ENCODE measurements at regions not wholly inside any gene's neighbourhood (a gene's known extent, or its start where the extent isn't known, plus 50 kb on each side); places are given as distances from the start of the nearest gene placed in this dataset.

DNA sequence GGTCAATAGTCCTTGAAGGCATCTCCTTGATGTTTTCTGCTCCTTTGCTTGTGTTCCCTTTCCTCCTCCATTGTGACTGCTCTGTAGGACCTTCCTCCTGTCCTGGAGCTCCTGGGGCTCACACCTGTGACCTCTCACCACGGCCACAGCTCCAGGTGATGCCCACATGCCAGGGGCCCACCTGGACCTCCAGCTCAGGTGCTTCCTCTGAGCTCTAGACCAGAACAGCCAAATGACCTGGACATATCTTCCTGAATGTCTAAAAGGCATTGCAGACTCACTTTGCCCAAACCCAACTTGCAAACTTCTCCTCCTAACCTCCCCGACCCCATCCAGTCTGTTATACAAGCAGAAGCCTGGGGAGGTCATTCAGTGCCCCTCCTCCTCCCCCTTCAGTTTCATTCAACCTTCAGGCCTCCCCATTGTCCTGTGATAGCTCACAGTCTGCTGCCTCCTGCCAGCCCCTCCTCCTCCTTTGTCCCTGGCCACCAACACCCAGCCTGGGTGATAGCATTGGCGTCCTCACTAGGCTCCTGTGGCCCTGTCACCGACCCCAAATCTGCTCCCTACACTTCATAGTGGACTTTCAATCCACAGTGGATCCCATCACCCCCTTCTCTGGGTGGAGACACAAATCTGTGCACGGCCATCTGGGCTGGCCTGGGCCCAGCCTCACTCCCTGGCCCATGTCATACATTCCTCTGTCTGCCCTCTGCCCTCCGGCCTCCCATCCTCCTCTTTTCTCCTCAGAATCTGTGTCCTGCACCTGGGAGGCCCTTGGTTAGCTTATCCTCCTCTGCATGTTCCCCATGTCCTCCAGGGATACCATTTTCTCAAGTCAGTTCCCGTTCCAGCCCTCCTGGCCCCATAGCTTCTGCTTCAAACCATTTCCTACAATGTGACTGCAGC is 310.4 kb upstream of the HDAC4 start:
- Histone ChIP-seq H3K27me3 (ENCODE audit: insufficient read depth, low read length) (peaks cover 9% of the 10 kb centered on the region; the same call in 1 of the 2 replicates), H2AFZ (ENCODE audit: low read length) (no peak overlapping the region), H3K79me2 (ENCODE audit: insufficient read depth, low read length) (no peaks in the 10 kb centered on the region), H3K9ac (ENCODE audit: low read length) (no peak overlapping the region), H3K4me1 (ENCODE audit: insufficient read depth, low read length, severe bottlenecking) (no peaks in the 10 kb centered on the region), H3K9me3 (ENCODE audit: low read length) (no peaks in the 10 kb centered on the region), H3F3A (ENCODE audit: insufficient read depth, low read length) (no peaks in the 10 kb centered on the region), H3K9me2 (ENCODE audit: low read depth, low read length) (no peaks in the 10 kb centered on the region), H3K27ac (ENCODE audit: low read depth, low read length, poor library complexity, severe bottlenecking) (no peak overlapping the region), H3K4me3 (ENCODE audit: low read depth, low read length, poor library complexity, severe bottlenecking) (no peak overlapping the region), H3K4me2 (ENCODE audit: low read length) (no peak overlapping the region), H3K36me3 (ENCODE audit: insufficient read depth, low read length) (no peaks in the 10 kb centered on the region), H4K20me1 (ENCODE audit: insufficient read depth, low read length) (no peaks in the 10 kb centered on the region)
- TF ChIP-seq, protein P1, sequence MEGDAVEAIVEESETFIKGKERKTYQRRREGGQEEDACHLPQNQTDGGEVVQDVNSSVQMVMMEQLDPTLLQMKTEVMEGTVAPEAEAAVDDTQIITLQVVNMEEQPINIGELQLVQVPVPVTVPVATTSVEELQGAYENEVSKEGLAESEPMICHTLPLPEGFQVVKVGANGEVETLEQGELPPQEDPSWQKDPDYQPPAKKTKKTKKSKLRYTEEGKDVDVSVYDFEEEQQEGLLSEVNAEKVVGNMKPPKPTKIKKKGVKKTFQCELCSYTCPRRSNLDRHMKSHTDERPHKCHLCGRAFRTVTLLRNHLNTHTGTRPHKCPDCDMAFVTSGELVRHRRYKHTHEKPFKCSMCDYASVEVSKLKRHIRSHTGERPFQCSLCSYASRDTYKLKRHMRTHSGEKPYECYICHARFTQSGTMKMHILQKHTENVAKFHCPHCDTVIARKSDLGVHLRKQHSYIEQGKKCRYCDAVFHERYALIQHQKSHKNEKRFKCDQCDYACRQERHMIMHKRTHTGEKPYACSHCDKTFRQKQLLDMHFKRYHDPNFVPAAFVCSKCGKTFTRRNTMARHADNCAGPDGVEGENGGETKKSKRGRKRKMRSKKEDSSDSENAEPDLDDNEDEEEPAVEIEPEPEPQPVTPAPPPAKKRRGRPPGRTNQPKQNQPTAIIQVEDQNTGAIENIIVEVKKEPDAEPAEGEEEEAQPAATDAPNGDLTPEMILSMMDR (IDR thresholded peaks at IDR 0.05; ENCODE audit: low read length): no peak
- TF ChIP-seq EZH2 (IDR thresholded peaks at IDR 0.05; ENCODE audit: borderline replicate concordance, low read length): no peak

- TF ChIP-seq, protein P1 (IDR thresholded peaks at IDR 0.05; ENCODE audit: low read length): no peak
- Histone ChIP-seq H3F3A (ENCODE audit: insufficient read depth, low read length) (no peaks in the 10 kb centered on the region), H3K4me1 (ENCODE audit: insufficient read depth, low read length, severe bottlenecking) (no peaks in the 10 kb centered on the region), H3K79me2 (ENCODE audit: insufficient read depth, low read length) (no peaks in the 10 kb centered on the region), H3K27me3 (ENCODE audit: insufficient read depth, low read length) (no peaks in the 10 kb centered on the region), H3K9ac (ENCODE audit: low read length) (no peak overlapping the region), H3K27ac (ENCODE audit: low read depth, low read length, poor library complexity, severe bottlenecking) (no peak overlapping the region), H3K4me3 (ENCODE audit: low read depth, low read length, poor library complexity, severe bottlenecking) (no peak overlapping the region), H3K9me2 (ENCODE audit: low read depth, low read length) (no peaks in the 10 kb centered on the region), H3K36me3 (ENCODE audit: insufficient read depth, low read length) (no peaks in the 10 kb centered on the region), H4K20me1 (ENCODE audit: insufficient read depth, low read length) (no peaks in the 10 kb centered on the region), H2AFZ (ENCODE audit: low read length) (no peak overlapping the region), H3K9me3 (ENCODE audit: low read length) (no peaks in the 10 kb centered on the region), H3K4me2 (ENCODE audit: low read length) (no peak overlapping the region)
Measured at GRCh38 chr2:239706367-239706766, 305.5 kb upstream of the HDAC4 start.

DNA sequence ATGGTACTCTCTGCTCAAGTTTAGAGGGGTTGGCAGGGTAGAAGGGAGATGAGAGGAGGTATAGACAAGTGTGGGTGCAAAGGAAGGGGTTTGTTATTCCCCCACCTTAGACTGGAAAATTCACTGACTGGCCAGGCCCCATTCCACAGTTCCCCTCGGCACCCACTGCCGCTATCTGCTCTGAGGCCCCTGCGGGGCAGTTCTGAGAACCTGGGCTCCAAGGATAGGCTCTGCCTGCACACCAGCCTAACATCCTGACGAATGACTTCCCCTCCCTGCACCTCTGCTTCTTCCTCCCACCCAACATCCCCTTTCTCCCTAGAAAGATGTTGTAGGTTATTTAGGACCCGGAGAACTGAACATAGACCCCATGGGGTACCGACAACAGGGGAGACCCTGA is 303.9 kb upstream of the HDAC4 start:
- H3K27ac ChIP-seq (ENCODE audit: low read depth, low read length, poor library complexity, severe bottlenecking): no peak overlapping the region
- no peaks in the 10 kb centered on the region for H3K79me2 ChIP-seq (ENCODE audit: insufficient read depth, low read length)
- no peaks in the 10 kb centered on the region for H3K9me3 ChIP-seq (ENCODE audit: low read length)
- H3K27me3 ChIP-seq (ENCODE audit: insufficient read depth, low read length): no peaks in the 10 kb centered on the region
- H3K36me3 ChIP-seq (ENCODE audit: insufficient read depth, low read length): no peaks in the 10 kb centered on the region
- H3K9ac ChIP-seq (ENCODE audit: low read length): no peak overlapping the region
- H2AFZ ChIP-seq (ENCODE audit: low read length): no peak overlapping the region
- no peaks in the 10 kb centered on the region for H3K4me1 ChIP-seq (ENCODE audit: insufficient read depth, low read length, severe bottlenecking)
- no peak overlapping the region for H3K4me3 ChIP-seq (ENCODE audit: low read depth, low read length, poor library complexity, severe bottlenecking)
- no peaks in the 10 kb centered on the region for H4K20me1 ChIP-seq (ENCODE audit: insufficient read depth, low read length)
- TF ChIP-seq EZH2 (IDR thresholded peaks at IDR 0.05; ENCODE audit: borderline replicate concordance, low read length): no peak
- TF ChIP-seq, protein P1 (IDR thresholded peaks at IDR 0.05; ENCODE audit: low read length): no peak
- H3K4me2 ChIP-seq (ENCODE audit: low read length): no peak overlapping the region
- no peaks in the 10 kb centered on the region for H3K9me2 ChIP-seq (ENCODE audit: low read depth, low read length)
- no peaks in the 10 kb centered on the region for H3F3A ChIP-seq (ENCODE audit: insufficient read depth, low read length)

All from OCI-LY1 (cell line).